Right lung (tissue), 2 donors: ENCODE measurements at regions not wholly inside any gene's neighbourhood (a gene's known extent, or its start where the extent isn't known, plus 50 kb on each side); places are given as distances from the start of the nearest gene placed in this dataset.
"Not testable (repeated sequence)": the region's sequence is repeated elsewhere in the genome, so short reads cannot be mapped to it uniquely, and the experiment has no call there.

Source experiments
- DNase-seq, 2 donors: peaks; one replicate each; pipeline ENCODE4 v3.0.0-alpha.2; 2013

DNA sequence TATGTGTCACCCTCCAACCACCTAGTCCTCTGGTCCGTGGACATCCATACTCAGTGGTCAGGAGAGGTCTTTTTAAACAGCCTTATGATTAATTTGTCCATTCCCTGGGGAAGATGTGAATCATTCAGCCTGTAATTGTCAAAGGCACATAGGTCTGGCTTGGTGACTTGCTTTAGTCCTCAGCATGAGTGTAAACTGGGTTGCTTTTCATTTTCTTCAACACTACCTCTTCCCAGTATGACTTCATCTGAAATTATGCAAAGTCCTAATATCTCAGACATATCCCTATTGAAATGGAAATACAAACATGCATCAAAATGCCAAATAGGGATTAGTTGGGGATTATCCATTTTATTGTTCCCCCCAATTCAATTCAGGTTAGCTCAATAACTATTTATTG, 208.3 kb upstream of the AMOT start:
- no peak for DNase-seq

DNA sequence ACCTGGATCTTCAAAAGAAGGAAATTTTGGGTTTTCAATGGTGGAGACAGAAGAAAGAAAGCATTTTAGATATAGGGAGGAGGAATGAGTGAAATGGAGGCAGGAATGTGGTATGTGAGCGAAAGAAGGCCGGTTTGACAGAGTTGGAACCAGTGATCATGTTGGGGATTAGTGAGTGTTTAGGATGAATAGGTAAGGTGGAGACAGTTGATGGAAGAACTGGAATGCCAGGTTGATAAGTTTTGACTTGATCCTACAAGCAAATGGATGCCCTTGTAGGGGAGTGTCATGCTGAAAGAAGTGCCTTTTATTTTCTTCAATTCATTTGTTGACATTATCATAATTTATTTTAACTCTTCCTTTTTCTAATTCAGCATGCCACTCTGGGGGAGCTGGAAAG, 207.8 kb upstream of the AMOT start:
- no peak for DNase-seq

DNA sequence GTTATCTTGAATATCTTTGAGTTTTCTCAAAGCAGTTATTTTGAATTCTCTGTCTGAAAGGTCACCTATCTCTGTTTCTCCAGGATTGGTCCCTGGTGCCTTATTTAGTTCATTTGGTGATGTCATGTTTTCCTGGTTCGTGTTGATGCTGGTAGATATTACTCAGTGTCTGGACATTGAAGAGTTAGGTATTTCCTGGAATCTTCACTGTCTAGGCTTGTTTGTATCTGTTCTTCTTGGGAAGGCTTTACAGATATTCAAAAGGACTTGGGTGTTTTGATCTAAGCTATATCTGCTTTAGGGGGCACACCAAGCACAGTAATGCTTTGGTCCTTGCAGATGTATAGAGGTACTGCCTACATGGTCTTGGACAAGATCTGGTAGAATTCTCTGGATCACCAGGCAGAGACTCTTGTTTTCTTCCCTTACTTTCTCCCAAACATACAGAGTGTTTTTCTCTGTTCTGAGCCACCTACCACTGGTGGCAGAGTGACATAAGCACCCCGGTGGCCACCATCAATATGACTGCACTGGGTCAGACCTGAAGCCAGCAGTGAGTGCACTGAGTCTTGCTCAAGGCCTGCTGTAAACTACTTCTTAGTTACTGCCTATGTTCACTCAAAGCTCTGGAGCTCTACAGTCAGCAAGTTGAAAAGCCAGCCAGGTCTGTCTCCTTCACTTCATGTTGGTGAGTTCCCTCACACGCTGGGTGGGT, 193.5 kb upstream of the AMOT start:
- no peak for DNase-seq

DNA sequence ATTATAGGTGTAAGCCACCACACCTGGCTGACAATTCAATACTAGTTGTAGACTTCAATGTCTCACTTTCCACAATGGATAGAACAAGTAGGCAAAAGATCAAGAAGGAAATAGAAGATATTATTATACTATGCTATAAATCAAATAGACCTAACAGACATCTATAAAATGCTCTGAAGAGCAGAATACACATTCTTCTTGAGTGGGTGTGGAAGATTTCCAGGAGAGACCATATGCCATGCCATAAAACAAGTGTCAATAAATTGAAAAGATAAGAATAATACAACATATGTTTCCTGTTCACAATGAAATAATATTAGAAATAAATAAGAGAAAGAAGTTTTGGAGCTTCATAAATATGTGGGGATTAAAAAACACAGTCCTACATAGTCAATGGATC, 179.3 kb upstream of the AMOT start:
- no peak for DNase-seq

DNA sequence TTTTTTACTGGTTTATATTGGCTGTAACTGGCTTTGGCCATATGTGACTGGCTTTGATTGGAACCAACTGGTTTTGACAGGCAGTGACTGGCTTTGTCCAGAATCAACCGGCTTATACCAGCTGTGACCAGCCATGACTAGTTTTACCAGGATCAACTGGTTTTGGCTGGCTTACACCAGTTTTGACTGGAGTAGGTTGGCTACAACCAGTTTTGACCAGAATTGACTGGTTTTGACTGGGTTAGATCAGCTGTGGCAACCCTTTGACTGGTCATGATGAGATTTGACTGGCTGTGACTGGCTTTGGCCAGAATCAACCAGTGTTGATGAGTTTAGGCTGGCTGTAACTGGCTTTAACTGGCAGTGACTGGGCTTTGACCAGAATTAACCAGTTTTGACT, 169.2 kb upstream of the AMOT start:
- no peak for DNase-seq

DNA sequence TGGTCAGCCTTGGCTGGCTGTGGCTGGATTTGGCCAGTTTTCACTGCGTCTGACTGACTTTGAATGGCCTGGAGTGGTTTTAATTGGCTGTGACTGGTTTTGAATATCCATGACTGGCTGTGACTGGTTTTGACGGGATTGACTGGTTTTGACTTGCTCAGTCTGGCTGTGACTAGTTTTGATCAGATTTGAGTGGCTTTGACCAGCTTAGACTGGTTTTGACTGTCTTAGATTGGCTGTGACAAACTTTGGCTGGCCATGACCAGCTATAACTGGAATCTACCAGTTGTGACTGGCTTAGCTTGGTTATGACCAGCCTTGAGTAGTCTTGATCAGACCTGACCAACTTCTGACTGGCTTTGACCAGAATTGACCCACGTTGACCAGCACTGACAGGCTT, 168.4 kb upstream of the AMOT start:
- DNase-seq: no peak

DNA sequence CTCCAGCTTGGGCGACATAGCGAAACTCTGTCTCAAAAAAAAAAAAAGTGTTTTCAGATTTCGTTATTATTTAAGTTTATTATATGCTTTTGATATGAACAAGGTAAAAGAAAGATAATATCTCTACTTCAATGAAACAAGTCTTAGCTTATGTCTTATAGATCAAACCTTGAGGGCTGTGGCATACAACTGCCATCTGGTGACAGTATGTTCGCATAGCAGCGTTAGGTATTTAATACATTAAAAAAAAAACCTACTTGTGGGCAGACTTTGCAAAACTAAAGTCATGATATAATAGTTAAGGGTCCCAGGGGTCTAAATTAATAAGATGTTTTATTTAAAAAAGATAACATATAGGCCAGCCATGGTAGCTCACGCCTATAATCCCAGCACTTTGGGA, 161.2 kb upstream of the AMOT start:
- DNase-seq: no peak

DNA sequence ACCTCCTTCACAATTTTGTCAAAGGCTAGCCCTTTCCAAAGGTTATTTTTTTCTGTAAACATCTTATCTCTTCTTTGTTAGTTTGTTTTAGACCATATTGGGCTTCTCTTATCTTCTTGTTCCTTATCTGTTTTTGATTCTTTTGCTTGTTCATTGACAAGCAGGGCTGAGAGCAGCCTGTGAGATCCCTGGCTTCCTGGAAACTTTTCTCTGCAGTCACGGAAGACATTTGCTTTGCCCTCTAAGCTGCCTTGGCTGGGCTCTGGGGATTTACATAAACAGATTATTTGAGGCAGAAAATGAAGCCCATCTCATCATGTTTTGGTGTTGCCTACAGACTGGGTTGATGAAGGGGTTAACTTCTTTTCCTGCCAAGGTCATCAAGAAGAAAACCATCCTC, 157.4 kb upstream of the AMOT start:
- no peak for DNase-seq

DNA sequence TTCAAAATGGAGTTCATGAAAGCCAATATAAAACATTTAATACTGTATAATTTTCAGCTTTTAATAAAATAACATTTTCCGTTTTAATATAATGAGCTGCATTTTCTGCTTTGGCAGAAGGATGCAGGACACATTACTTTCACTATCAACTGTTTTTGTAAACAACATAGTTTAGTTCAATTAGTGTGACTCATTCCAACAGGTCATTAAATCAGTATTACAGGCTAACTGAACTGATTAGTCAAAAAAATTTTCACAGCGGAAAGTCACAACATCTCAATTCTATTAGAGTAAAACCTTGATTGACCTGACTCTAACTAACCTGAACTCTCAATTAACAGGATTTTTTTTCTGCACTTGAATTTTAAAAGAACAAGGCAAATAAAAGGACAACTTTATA, 151.2 kb upstream of the AMOT start:
- DNase-seq: peak in 1 of 2 donors; percentile 13

DNA sequence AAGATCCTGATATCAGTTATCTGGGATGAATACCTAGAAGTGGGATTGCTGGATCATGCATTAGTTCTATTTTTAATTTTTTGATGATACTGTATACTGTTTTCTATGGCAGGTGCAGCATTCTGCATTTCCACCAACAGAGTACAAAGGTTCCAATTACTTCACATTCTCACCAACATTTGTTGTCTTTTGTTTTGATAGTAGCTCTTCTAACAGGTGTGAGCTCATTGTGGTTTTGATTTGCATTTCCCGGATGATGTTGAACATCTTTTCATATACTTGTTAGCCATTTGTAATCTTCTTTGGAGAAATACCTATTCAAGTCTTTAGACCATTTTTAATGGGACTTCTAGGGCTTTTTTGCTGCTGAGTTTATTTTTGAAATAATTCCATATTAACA, 139.2 kb upstream of the AMOT start:
- no peak for DNase-seq

DNA sequence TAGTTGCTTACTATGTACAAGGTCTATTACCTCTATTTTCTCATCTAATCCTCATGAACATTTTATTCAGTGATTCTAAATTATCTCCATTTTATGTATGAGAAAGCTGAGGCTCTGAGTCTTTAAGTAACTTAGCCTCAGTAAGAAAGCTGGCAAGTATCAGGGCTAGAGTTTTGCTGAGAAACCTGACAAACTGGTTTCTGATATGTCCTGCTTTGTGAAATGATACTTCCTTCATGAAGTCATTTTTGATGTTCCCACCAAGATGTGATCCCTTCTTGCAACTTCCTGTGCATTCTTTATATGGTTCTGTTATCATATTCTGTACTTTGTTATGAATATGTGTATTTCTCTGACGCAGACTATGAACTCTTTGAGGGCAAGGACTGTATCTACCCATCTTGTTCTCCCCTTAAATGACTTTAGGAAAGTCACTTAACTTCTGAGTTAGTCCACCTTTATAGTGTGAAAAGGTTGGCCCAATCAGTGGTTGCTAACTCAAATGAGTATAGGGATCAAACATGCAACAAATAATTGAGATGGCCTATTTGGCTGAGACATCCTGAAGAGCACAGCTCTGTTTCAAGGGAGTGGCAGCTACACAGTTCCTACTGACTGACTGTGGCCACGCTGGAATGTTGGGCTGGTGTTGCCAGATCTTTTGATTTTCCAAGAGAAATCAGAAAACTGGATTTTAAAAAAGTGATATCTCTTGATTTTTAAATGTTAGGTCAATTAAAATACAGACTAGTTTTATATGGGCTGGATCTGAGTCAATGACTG, 127.9 kb upstream of the AMOT start:
- DNase-seq: no peak

DNA sequence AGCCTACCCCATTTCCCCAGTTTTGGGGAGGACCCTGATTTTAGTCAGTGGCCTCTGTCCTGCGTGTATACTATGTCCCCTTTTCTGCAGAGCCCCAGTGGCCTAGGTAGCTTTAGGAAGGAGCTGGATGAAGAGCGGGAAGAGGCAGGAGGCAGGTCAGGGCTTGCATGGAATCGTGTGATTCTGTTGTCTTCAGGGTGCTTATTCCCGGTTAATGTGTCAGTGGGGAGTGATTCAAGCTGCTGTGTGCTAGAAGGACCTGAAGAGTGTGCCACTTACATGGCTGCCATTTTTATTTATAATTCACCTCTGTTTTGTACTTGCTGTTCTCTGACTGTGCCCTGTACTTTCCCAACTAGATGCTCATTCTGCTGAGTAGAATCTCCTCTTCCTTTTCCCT, 127.3 kb upstream of the AMOT start:
- no peak for DNase-seq

DNA sequence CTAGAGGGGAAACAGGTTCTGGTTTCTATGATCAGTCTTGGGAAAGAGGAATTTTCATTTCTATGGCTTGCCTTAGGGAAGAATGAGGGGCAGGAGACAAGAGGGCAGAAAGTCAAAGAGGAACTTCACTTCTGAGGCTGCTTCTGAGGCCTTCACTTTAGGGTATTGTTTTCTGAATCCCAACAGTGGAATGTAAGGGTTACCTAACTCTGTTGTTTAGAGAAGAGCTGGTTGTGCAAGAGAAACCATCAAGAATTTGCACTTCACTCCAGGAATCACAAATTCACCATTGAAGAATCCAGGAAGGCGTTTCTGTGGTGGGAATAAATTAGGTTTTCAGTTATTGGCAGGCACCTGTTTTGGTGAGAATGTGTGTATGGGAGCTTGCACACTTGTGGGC, 126.7 kb upstream of the AMOT start:
- no peak for DNase-seq

DNA sequence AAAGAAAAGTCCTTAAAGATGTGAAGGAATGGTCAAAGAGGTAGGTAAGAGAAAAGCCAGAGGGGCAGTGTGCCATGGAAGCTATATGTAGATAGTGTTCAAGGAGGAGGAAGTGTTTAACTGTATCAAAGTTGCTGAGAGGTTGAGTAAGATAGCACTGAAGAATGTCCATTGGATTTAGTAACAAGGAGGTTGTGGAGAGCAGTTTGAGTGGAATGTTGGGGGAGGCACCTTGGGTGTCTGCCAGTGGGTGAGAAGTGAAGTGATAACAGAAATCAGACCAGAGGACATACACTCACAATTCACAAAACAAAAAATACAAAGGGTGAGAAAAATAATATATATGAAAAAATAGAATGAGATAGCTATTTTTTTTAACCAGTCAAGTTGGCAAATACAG, 121.3 kb upstream of the AMOT start:
- DNase-seq: no peak

DNA sequence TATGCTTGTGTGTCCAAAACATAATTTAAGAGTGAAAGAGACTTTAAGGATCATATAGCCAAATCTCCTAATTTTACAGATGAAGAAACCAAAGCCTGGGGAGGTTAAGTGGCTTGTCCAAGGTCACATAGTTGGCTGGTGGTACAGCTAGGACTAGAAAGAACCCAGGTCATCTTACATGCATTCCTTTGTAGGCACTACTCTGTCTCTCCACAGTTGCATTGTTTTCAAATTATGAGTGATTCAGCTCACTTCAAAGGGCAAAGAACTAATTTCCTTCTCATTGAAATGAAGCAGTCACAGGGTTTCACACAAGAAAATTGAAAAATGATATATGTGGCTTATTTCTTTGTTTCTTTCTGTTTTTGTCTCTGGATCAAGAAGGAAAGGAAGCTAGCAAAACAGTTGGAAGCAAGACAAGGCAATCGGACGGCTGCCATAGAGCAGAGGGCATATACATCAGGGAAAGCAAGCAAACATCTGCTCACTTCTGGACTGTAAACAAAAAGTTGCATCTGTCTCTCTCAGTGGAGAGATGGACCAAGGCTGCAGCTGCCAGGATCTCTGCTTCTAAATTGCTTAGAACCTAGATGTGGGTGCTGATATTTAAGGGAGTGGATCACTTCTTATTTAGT, 107.5 kb upstream of the AMOT start:
- peak; percentile 32 to 45 for DNase-seq

DNA sequence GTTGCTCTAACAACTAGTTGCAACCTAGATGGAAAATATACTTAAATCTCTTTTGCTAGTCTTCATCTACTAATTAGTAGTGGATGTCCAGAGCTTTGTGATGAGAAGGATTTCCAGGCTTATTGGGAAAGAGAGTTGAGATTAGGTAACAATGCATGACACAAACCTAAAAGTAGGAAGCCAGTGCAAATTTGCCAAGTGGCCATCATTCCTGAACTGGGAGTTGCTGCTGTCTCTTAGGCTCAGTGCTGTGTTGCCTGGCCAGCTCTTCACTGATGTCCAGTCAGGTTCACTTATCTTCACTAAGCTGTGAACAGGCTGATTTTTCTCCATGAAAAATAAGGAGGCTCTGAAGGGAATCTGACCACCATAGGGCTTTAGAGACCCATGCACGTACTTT, 105.6 kb upstream of the AMOT start:
- no peak for DNase-seq

DNA sequence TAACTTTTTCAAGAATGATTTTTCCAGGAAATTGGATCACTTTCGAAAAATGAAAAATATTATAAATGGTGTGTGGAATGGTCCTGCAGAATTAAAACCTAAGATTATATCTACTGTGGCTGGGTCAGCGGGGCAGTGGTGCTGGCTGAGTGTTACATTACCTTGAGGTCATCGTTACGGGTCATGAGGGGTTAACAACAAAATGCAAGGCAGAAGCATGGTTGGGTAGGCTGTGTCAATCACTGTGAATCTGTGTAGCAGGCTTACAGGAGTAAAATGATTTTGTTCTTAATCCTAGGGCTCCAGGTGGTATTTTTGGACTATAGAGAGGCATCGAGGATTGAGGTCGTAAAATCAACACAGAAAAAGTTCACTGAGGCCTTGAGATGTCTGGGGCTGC, 105.2 kb upstream of the AMOT start:
- DNase-seq: no peak

DNA sequence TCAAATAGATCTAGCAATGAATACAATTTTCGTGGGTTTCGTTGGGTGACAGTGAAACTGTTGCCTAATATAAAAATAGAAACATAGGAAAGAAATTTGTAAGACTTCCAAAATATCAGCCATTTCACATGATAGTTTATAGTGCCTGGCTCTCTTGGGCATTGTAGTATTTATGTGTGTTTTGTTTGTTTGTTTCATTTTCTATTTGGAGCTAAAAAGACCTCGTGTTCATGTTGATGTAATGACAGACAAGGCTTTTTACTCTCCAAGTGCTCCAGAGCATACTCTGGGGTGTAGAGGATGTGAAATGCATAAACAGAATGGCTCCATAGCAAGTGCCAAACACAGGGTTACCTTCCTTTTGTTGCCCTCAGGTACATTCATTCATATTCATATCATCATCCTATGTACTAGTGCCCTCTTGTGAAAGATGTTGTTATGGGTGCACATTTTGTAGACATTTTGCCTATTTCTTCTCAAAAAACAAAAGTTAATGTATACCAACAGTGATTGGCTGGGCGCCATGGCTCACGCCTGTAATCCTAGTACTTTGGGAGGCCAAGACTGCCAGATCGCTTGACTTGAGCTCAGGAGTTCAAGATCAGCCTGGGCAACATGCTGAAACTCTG, 100.7 kb upstream of the AMOT start:
- DNase-seq: no peak

DNA sequence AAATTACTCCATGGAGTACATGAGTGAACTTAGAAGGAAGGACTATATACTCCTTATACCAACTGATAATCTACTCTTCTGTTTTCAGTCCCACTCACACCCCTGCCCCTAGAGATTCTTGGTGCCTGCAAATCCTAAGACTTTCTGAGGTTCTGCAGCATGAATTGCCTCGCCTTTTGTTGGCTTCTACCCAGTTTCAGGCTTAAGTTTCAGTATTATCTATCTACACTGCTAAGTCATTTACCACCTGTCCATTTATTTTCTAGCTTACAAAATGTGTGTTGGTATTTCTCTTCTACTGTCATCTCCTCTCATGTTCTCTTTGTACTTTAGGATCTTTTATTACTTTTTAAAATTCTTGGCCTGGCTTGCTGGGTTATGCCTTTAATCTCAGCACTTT, 94.4 kb upstream of the AMOT start:
- no peak for DNase-seq

DNA sequence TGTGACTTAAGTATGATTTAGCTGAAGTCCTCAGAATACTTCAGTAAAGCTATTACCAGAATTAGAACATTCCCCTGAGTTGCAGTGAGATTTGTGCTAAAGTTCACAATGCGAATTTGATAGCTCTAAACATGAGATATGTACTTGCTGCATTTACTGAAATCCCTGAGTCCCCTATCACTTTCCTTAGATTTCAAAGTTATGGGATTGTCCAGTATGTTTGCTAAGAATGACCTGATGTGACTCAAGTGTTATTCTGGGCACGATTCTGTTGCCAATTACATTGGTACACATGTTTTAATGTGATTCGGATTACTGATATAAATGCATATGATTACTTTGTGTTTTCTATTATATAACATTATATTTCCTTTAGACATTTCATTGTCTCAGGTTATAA, 91.3 kb upstream of the AMOT start:
- DNase-seq: no peak

DNA sequence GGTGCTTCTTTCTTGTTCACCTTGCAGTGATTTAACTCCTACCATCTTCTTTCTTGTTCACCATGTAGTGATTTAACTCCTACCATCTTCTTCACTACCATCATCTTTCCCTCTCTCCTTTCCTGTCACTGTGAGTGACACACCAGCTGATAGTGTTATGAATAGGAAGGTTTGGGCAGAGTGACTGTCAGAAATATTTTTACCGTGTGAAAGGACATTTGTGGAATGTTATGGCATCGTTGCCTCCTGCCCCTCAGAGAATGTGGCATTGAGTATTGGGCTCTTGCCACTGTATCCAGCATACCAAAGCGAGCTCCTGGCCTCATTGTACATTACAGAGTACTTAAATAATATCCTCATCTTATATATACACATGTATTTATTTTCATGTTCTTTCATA, 90.8 kb upstream of the AMOT start:
- DNase-seq: no peak

DNA sequence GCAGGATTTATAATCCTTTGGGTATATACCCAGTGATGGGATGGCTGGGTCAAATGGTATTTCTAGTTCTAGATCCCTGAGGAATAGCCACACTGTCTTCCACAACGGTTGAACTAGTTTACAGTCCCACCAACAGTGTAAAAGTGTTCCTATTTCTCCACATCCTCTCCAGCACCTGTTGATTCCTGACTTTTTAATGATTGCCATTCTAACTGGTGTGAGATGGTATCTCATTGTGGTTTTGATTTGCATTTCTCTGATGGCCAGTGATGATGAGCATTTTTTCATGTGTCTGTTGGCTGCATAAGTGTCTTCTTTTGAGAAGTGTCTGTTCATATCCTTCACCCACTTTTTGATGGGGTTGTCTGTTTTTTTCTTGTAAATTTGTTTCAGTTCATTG, 82.8 kb upstream of the AMOT start:
- DNase-seq: not testable (repeated sequence)

DNA sequence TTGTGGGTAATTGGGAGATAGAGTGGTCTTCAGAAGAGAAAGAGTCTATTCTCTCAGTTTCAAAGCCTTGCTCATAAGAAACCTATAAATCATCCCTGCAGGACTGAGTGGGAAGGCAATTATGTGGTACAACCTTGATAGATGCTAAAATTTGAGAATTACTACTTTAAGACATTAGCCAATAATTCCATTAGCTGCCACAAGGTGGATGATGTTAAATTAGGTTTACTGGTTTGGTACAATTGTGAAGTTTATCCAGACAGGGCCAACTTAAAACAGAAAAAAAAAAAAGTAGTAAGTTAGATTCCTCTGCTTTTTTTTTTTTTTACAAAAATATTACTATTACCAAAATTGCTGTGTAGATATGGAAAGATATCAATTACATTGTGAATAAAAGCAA, 73.2 kb upstream of the AMOT start:
- no peak for DNase-seq
